Fibroblast of mammary gland (primary cell): ENCODE measurements at regions not wholly inside any gene's neighbourhood (a gene's known extent, or its start where the extent isn't known, plus 50 kb on each side); places are given as distances from the start of the nearest gene placed in this dataset.
A peak's percentile ranks its signal among the peaks of the same experiment; 100 is the strongest.

Experiments used
- DNase-seq: peaks from one replicate; pipeline ENCODE4 v3.0.0-alpha.2; 2010; ENCODE audit warnings: low read depth
- H3K4me3 ChIP-seq: 2 replicates; pipeline ENCODE4 v1.5.1; 2011; ENCODE audit warnings: low read depth, mild to moderate bottlenecking, low read length, moderate library complexity; ENCODE audit not compliant: control insufficient read depth
- CTCF ChIP-seq: conservative IDR thresholded peaks from 2 replicates; pipeline ENCODE4 v1.5.1; 2011; ENCODE audit warnings: low read depth, low read length, inconsistent platforms; ENCODE audit not compliant: control insufficient read depth, insufficient read depth

DNA sequence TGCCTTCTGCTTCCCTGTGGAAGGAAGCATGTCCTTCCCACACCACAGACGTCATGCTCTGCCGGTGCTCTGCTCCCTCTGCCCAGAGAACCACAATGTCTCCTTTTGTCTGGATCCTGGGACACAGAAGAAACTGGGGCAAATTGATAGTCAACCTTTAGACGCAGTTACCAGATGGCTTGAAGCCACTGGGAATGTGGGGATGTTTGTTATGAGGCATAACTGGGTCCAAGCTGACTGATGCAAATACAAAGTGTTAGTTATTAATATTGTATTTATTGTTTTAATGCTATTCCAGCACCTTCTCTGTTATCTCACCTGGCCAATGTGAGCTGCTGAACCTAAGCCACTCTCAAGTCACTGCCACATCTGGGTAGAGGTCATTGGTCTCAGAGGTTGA is 322.2 kb downstream of the SHANK2 start:
- H3K4me3 ChIP-seq, result no peak overlapping the region
- no peak for TF ChIP-seq CTCF
- DNase-seq, result no peak

DNA sequence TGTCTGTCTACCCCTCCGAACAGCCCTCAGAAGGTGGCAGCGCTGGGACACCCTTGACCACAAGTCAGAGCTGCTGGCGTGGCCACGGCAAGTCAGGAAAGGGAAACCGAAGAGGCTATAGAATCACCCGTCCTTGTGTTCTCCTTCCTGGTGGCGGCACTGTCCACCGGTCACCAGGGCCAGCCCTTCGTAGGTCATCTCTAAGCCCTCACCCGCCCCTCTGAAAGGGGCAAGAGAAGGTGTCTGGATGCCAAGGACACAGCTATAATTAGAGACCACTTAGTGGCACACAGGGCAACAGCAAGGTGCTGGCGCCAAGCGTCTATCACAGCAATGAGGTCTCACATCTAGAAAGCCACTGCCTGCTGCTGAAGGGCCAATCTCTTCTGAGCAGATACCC is 320.9 kb downstream of the SHANK2 start:
- no peak for DNase-seq
- no peak for TF ChIP-seq CTCF
- no peak overlapping the region for H3K4me3 ChIP-seq

DNA sequence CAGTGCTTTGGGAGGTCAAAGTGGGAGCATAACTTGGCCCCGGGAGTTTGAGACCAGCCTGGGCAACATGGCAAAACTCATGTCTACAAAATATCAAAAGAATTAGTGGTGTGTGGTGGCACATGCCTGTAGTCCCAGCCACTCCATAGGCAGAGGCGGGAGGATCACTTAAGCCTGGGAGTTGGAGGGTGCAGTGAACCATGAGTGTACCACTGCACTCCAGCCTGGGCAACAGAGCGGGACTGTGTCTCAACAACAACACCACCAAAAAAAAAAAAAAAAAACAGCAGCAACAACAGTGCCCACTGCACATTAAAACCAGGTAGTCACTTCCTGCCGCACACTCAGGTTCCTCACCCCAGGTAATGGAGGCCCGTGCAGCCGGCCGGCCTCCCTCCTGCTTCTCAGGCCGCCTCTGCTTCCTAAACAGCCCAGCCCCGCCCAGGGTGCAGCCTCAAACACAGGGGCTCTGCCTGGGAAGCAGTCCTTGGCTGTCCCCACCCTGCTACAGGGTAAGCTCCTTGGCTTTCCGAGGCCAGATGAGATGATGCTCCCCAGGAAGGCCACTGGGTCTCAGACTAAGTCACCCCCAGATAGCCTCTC is 318.3 kb downstream of the SHANK2 start:
- DNase-seq, result no peak
- H3K4me3 ChIP-seq, result no peak overlapping the region
- TF ChIP-seq CTCF, result no peak

- TF ChIP-seq CTCF, result no peak
- DNase-seq, result peak; percentile 33
- no peak overlapping the region for H3K4me3 ChIP-seq
Observed at GRCh38 chr11:70935006-70935768, 317.2 kb downstream of the SHANK2 start.

GRCh38 chr11:70942593-70942992 is 309.8 kb downstream of the SHANK2 start:
- peak; percentile 26 for TF ChIP-seq CTCF

DNA sequence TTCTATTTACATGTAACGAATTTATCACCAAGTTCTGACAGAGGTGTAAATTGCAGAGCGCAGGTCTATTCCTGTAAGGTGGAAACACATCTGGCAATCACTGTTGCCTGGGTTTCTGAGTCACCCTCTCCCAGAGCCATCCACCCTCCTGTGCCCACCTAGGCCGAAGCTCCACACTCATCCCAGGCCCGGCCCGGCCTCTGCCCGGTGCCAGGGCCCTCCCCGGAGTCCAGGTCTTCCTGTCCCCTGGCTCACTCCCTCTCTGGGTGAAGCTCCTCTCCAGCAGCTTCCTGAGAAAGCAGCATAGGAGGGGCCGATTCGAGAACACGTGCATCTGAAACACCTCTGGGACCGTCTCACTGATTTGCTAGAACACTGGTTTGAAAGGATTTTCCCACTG is 308.2 kb downstream of the SHANK2 start:
- DNase-seq, result no peak
- no peak overlapping the region for H3K4me3 ChIP-seq
- TF ChIP-seq CTCF, result no peak

More at GRCh38 chr11:70942593-70942992, 309.8 kb downstream of the SHANK2 start:
- DNase-seq, result peak; percentile 12
- H3K4me3 ChIP-seq, result no peak overlapping the region
